NB4 (cell line): ENCODE measurements at regions not wholly inside any gene's neighbourhood (a gene's known extent, or its start where the extent isn't known, plus 50 kb on each side); places are given as distances from the start of the nearest gene placed in this dataset.
"Not testable (repeated sequence)": the region's sequence is repeated elsewhere in the genome, so short reads cannot be mapped to it uniquely, and the experiment has no call there.

Experiments used
- MAX ChIP-seq: IDR thresholded peaks from 2 replicates; pipeline ENCODE4 v1.6.1; 2011; ENCODE audit warnings: low read depth, low read length
- TF ChIP-seq, protein P1 (sequence below): IDR thresholded peaks from one replicate; pipeline ENCODE4 v1.5.1; 2012; ENCODE audit warnings: low read depth, low read length

- TF ChIP-seq, protein P1, sequence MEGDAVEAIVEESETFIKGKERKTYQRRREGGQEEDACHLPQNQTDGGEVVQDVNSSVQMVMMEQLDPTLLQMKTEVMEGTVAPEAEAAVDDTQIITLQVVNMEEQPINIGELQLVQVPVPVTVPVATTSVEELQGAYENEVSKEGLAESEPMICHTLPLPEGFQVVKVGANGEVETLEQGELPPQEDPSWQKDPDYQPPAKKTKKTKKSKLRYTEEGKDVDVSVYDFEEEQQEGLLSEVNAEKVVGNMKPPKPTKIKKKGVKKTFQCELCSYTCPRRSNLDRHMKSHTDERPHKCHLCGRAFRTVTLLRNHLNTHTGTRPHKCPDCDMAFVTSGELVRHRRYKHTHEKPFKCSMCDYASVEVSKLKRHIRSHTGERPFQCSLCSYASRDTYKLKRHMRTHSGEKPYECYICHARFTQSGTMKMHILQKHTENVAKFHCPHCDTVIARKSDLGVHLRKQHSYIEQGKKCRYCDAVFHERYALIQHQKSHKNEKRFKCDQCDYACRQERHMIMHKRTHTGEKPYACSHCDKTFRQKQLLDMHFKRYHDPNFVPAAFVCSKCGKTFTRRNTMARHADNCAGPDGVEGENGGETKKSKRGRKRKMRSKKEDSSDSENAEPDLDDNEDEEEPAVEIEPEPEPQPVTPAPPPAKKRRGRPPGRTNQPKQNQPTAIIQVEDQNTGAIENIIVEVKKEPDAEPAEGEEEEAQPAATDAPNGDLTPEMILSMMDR: not testable (repeated sequence)
- not testable (repeated sequence) for TF ChIP-seq MAX
These were observed 139.8 kb downstream of the COX18 start for GRCh38 chr4:72929596-72930274.
